SH-SY5Y (cell line): ENCODE measurements at regions not wholly inside any gene's neighbourhood (a gene's known extent, or its start where the extent isn't known, plus 50 kb on each side); places are given as distances from the start of the nearest gene placed in this dataset.

Experiments used
- GATA2 ChIP-seq: IDR thresholded peaks from 2 replicates; pipeline ENCODE4 v1.6.1; 2011; ENCODE audit warnings: mild to moderate bottlenecking, low read depth, low read length
- GATA3 ChIP-seq: IDR thresholded peaks from 2 replicates; pipeline ENCODE4 v1.6.1; 2011; ENCODE audit warnings: low read depth, mild to moderate bottlenecking, low read length, moderate library complexity

GRCh38 chr14:37729218-37729617 lies 133.8 kb downstream of the TTC6 start:
- TF ChIP-seq GATA3 (no peak), GATA2 (no peak)
